ENCODE measurements at regions not wholly inside any gene's neighbourhood (a gene's known extent, or its start where the extent isn't known, plus 50 kb on each side); places are given as distances from the start of the nearest gene placed in this dataset.

DNA sequence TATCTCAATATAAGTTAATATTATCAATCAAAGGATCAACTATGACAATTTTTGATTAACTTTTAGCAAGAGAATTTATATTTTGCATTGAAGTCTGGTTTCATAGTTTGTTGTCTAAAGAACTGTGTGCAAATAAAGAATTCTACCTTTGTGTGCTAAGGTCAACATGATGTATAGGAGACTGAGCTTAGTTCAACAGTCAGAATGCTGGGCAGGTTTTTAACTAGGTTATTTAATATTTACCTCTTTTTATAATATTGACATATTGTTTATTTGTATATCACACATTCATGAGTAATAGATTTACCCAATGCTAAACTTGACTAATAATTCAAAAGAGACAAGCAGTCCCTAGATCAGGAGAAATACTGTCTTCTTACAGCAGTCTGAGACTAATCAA lies 831.4 kb downstream of the DSC3 start:
- TF ChIP-seq, protein P1, sequence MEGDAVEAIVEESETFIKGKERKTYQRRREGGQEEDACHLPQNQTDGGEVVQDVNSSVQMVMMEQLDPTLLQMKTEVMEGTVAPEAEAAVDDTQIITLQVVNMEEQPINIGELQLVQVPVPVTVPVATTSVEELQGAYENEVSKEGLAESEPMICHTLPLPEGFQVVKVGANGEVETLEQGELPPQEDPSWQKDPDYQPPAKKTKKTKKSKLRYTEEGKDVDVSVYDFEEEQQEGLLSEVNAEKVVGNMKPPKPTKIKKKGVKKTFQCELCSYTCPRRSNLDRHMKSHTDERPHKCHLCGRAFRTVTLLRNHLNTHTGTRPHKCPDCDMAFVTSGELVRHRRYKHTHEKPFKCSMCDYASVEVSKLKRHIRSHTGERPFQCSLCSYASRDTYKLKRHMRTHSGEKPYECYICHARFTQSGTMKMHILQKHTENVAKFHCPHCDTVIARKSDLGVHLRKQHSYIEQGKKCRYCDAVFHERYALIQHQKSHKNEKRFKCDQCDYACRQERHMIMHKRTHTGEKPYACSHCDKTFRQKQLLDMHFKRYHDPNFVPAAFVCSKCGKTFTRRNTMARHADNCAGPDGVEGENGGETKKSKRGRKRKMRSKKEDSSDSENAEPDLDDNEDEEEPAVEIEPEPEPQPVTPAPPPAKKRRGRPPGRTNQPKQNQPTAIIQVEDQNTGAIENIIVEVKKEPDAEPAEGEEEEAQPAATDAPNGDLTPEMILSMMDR (IDR thresholded peaks at IDR 0.05): no peak
- DNase-seq (ENCODE audit: low spot score): no peak
- Histone ChIP-seq H3K27ac (no peak overlapping the region), H3K4me3 (no peak overlapping the region)

DNA sequence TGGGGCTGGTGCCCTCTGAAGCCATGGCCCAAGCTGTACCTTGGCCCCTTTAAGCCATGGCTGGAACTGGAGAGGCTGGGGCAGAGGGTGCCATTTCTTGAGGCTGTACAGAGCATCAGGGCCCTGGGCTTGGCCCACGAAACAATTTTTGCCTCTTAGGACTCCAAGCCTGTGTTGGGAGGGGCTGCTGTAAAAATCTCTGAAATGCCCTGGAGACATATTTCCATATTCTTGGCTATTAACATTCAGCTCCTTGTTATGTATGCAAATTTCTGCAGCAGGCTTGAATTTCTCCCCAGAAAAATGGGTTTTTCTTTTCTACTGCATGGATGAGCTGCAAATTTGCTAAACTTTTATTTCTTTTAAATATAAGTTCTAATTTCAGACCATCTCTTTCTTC lies 834.0 kb downstream of the DSC3 start:
- H3K27ac ChIP-seq: no peak overlapping the region
- TF ChIP-seq, protein P1 (IDR thresholded peaks at IDR 0.05): no peak
- no peak overlapping the region for H3K4me3 ChIP-seq
- no peak for DNase-seq (ENCODE audit: low spot score)

DNA sequence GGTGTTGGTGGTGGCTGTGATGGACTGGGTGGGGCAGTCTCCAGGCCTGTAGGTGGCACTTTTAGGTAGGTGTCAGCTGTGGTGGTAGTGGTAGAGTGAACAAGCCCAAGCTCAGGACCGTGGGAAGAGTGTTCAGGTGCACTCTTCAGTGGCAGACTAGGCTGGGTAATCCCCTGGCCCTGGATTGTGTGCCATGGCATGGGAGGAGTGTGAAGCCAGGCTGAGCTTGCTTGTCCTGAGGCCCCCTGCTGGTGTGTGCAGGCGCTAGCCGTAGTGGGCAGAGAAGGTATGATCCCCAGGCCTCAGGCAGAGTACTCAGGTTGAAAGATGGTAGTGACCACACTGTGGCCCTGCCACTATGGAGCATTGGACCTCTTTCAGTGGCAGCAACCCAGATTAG lies 850.3 kb downstream of the DSC3 start:
- Histone ChIP-seq H3K27ac (no peak overlapping the region), H3K4me3 (no peak overlapping the region)
- TF ChIP-seq, protein P1 (IDR thresholded peaks at IDR 0.05): no peak
- DNase-seq (ENCODE audit: low spot score): no peak

DNA sequence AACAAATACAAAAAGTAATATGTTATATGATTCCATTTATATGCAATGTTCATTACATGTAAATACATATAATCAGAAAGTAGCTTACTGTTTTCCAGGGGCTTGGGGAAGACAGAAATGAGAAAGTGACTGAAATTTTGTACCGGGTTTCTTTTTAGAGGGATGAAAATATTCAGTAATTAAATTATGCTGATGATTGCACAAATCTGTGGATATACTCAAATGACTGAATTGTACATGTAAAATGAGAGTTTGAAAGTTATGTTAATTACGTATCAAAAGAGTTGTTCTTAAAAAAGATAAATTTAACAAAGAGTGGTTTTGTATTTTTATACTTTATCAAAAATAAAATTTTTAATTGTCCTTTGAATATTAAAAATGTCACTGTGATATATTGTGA lies 856.3 kb downstream of the DSC3 start:
- no peak for DNase-seq (ENCODE audit: low spot score)
- H3K4me3 ChIP-seq: no peak overlapping the region
- TF ChIP-seq, protein P1 (IDR thresholded peaks at IDR 0.05): no peak
- no peak overlapping the region for H3K27ac ChIP-seq

DNA sequence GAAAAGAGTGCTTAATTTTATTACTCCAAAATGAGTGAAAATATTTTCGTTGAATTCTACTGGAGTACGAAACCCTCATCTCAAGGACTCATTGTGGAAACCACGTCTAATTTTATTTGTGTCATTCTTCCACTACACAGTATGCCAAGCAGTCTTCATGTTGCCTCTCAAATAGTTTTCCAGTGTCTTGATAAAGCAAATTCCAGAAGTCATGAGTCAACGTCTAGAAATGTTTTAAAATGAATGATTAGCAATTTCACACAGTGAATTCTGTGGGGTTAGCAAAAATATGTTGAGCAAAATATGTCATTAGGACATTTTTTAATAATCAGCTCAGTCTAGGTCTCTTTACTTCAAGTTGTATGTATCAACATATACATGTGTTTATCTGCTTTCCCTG lies 865.5 kb downstream of the DSC3 start:
- Histone ChIP-seq H3K4me3 (no peak overlapping the region), H3K27ac (no peak overlapping the region)
- DNase-seq (ENCODE audit: low spot score): no peak
- TF ChIP-seq, protein P1 (IDR thresholded peaks at IDR 0.05): no peak

DNA sequence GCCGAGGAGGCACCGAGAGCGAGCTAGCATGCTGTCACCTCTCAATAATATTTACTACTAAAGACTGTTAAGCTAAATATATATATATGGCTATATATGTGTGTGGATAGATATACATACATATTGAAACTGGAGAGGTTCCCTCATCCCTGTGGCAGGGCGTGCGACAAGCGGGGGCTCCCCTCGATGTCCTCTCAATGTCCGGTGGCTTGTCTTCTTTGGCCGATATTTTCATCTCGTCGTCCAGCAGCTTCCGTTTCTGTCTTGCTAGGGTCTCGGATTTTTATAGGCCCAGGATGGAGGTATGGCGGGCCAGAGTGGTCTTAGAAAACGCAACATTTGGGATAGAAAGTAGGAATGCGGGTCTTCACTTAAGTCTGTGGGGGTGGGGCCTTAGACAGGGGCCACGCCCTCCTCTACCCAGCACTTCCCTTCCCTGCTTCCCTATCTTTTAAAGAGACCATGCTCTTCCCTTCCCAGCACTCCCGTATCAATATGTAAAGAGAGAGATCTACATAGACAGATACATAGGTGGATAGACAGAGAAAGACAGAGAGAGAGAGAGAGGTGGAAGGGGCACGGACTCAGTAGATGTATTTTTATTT lies 866.8 kb downstream of the DSC3 start:
- TF ChIP-seq, protein P1 (IDR thresholded peaks at IDR 0.05): no peak
- Histone ChIP-seq H3K27ac (no peak overlapping the region), H3K4me3 (no peak overlapping the region)
- no peak for DNase-seq (ENCODE audit: low spot score)

DNA sequence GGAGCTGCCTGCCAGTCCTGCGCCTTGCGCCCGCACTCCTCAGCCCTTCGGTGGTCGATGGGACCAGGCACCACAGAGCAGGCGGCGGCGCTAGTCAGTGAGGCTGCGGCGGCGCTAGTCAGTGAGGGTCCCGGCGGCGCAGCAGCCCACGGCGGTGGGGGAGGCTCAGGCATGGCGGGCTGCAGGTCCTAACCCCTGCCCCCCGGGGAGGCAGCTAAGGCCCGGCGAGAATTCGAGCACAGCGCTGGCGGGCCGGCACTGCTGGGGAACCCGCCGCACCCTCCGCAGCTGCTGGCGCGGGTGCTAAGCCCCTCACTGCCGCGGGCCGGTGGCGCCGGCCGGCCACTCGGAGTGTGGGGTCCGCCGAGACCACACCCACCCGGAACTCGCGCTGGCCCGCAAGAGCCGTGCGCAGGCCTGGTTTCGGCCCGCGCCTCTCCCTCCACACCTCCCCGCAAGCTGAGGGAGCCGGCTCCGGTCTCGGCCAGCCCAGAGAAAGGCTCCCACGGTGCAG lies 867.4 kb downstream of the DSC3 start:
- no peak for DNase-seq (ENCODE audit: low spot score)

More for the DNA sequence above, 867.4 kb downstream of the DSC3 start:
- TF ChIP-seq, protein P1 (IDR thresholded peaks at IDR 0.05): no peak
- no peak overlapping the region for H3K4me3 ChIP-seq
- no peak overlapping the region for H3K27ac ChIP-seq
